Testis (tissue), 2 donors: ENCODE measurements at regions not wholly inside any gene's neighbourhood (a gene's known extent, or its start where the extent isn't known, plus 50 kb on each side); places are given as distances from the start of the nearest gene placed in this dataset.

Experiments
- CTCF ChIP-seq, 3 experiments: fragments of 450-650 bp in 2 of 3; fragments of 200-600 bp in 1 of 3; sonication (generic) in 1 of 3; IDR thresholded peaks; one replicate each; pipeline ENCODE4 v1.5.1; 2016 to 2019; ENCODE audit warnings: antibody characterized with exemption in 3 of 3, mild to moderate bottlenecking in 2 of 3, moderate library complexity in 1 of 3
- POLR2A ChIP-seq: fragments of 450-650 bp; IDR thresholded peaks from one replicate; pipeline ENCODE4 v1.6.1; 2017; ENCODE audit warnings: antibody characterized with exemption, mild to moderate bottlenecking, moderate library complexity

- TF ChIP-seq CTCF (IDR thresholded peaks at IDR 0.05) = no peak
- no peak for TF ChIP-seq POLR2A
Observed at GRCh38 chr16:31703526-31704128, 170.0 kb upstream of the ZNF267 start.
